T-helper 22 cell (primary cell): ENCODE measurements at regions not wholly inside any gene's neighbourhood (a gene's known extent, or its start where the extent isn't known, plus 50 kb on each side); places are given as distances from the start of the nearest gene placed in this dataset.

ENCODE experiments used
- DNase-seq: peaks from one replicate; pipeline ENCODE4 v3.0.0-alpha.2; 2020; ENCODE audit warnings: low read depth

- no peak for DNase-seq
These were observed 592.0 kb upstream of the KCNMB2 start for GRCh38 chr3:177944228-177944661.

GRCh38 chr3:177946048-177946447 lies 590.2 kb upstream of the KCNMB2 start:
- no peak for DNase-seq

- no peak for DNase-seq
These were observed 589.7 kb upstream of the KCNMB2 start for GRCh38 chr3:177946497-177946896.

GRCh38 chr3:177946936-177947335 lies 589.3 kb upstream of the KCNMB2 start:
- DNase-seq: no peak

DNA sequence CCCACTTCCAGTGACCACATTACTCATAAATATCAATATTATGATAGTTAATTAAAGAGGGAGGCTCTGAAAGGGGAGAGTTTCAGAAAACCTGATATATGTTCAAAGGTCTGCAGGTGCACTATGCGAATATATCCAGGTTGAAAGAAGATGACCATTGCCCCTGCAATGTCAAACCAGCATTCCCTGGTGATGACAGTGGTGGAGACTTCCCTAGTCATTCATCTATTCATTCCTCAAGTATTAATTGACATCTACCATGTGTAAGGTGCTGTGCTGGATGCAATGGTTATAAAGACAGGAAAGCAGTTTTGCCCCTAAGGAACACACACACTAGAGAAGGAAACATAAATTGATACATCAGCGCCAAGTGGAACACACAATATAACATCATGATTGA lies 588.3 kb upstream of the KCNMB2 start:
- DNase-seq: no peak

DNA sequence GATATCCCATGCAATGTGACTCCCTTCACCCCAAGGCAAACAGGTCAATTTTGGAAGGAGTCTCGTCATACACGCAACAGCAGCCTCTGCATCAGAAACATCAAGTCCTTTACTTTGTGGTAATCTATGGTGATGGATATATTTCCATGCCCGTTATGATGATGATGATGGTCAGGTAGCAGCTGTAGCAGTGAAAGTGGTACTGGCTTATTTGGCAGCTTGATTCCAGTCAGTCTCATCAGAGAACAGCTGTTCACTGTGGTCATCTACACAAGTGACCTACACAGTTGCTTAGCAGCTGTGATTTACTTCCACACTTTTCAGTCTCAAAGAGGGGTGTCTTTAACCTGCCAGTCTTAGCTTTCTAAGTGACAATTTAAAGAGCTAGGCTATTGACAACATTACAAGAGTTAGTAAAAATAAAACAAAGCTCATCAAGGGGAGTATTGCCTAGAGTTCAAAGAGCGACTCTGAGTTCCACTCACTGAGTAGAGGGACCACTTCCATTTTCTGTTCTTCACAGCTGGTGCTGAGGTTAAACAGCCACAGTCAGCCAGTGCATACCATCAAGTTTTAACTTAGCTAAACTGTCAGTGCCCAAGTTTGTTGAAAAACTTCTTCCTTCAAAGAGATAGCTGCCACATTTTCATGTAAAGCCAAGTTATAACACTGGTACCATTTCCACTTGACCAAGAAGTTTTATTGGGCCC lies 587.4 kb upstream of the KCNMB2 start:
- DNase-seq: no peak

- no peak for DNase-seq
These were observed 577.0 kb upstream of the KCNMB2 start for GRCh38 chr3:177959188-177959587.

DNA sequence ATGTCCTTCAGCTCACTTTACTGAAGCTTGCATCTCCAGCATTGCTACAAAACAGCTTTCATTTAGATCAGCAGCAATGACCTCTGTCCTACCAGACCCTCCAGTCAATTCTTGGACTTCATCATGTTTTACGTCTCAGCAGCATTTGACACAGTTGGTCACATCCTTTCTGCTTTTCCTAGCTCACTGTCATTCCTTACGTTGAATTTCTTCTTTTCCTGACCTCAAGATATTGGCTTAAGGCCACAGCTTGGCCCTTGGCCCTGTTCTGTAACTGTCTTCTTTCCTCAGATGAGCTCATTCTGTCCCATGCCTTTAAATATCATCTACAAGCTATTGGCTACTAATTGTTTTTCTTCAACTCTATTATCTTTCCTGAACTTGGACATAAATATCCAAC lies 576.2 kb upstream of the KCNMB2 start:
- no peak for DNase-seq

- DNase-seq: no peak
These were observed 575.5 kb upstream of the KCNMB2 start for GRCh38 chr3:177960722-177961121.

DNA sequence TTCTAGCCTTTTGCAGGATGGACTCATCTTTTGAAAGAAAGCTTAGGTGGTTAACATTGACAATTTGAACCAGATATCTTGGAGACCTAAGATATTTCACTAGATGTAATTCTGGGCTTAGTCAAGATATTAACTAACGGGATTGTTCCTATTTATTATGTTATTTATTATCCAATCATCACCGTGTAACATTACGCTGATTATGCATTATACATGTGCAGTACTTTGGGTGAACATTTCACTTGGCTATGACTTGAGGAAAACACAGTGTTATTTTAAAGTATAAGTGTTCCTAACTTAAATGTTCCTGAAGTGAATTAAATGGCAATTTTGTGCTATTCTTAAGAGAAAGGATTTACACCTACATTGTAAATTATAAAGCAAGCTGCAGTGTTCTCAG lies 574.5 kb upstream of the KCNMB2 start:
- no peak for DNase-seq

- DNase-seq: no peak
These were observed 569.7 kb upstream of the KCNMB2 start for GRCh38 chr3:177966493-177966892.

- DNase-seq: no peak
These were observed 567.3 kb upstream of the KCNMB2 start for GRCh38 chr3:177968891-177969290.

DNA sequence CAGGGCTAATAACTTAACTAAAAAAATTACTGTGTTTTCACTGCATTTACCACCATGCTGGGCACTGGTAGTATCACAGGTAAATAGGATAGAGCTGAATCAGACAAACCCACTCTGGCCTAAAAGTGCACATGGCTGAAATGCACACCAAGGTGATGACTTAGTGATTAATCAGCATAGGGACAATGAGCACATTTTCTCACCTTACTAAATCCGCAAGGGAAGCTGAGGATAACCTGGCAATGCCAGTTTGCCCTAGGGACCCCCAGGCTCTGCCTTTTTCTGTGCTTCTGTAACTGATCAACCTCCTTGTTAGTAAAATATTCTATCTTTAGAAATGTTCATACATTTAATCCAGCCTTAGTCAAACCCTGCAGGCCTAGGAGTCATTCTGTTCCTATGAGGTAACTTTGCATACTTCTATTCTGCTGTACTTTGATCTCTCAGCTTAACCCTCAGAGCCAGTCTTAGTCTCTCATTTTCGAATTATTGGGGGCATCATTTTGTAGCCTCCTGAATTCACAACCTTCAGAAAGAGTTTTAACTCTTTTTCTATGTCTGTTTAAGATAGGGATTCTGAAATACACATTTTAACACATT lies 562.9 kb upstream of the KCNMB2 start:
- DNase-seq: no peak

DNA sequence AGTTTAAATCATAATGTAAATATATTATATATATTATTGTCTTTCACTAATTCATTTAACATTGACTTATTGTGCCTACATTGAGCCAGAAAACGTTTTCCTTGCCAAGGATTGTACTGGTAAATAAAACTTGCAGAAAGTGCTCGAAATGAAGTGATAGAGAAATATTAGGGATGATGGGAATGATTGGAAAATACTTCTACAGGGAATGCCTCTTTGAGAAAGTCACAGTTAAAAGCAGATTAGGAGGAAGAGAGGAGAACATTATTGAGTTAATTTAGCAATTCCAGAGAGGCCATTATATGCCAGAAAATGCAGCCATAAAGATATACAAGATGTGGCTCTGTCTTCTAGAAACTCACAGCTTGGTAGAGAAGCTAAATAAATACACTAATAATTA lies 560.0 kb upstream of the KCNMB2 start:
- no peak for DNase-seq

DNA sequence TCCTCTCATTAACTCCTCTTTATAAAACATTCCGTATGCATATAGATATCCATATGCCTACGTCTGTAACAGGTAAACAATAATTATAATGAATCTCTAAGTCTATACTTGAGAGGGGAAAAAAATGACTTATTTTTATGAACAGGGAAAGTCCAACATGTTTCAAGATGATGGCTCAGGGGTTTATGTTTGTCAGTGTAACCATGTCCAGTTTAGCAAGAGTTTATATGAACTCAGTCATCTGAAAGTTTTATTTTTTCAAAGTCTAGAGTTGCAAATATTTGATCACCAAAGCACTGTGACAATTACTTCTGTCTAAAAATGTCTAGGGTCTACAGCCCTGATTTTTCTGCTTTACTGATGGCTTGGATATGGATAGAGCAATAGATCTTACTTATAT lies 559.4 kb upstream of the KCNMB2 start:
- DNase-seq: no peak

DNA sequence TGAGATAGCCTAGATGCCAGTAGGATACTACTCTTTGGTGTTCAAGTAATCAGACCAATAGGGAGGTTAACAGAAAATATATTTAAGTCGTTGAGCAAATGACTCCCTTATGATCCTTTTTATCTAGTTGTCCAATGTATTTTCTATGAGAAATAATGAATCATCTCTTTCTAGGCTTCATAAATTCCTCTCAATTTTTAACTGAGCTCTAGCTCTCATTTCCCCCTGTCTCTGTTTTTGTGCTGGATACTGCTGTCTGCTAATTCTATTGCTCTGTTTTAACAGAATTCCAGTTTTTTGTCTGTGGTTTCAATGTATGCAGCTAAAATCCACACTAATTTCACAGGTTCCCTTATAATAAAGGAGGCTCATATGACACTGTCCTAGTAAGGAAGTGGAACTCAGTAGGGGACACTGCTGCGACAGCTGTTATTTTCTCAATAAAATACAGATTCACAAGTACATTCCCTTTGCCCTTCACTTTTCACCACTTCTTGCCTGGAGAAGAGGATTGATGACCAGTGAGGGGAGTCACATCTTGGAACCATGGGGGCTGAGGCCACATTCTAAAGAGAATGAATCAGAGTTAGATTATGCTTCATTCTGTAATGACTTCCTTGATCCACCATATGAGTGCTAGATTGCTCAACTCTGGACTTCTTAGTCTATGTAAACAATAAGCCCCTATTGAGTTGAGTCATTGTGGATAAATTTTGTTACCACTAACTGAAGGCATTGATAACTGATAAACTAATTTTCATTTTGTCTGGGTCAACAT lies 558.7 kb upstream of the KCNMB2 start:
- no peak for DNase-seq

GRCh38 chr3:177978946-177979345 lies 557.3 kb upstream of the KCNMB2 start:
- no peak for DNase-seq

- no peak for DNase-seq
These were observed 556.5 kb upstream of the KCNMB2 start for GRCh38 chr3:177979703-177980102.

DNA sequence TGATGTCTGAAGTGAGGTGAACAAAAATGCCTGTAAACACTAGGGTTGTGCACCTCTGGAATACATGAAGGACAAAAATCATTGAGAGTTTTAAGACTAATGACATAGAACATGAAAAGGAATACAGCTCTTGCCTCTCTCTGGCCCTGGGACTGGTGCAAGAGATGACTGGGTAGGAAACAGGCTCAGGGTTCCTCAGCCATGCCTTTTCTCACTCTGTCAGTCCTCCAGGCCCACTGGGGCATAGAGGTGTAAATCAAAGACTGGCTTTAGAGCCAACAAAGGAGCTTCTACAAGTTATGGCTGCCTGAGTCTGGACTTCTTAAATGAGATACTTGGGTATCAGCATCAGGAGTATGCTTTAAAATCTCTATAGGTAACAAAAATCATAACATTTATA lies 554.7 kb upstream of the KCNMB2 start:
- DNase-seq: no peak

DNA sequence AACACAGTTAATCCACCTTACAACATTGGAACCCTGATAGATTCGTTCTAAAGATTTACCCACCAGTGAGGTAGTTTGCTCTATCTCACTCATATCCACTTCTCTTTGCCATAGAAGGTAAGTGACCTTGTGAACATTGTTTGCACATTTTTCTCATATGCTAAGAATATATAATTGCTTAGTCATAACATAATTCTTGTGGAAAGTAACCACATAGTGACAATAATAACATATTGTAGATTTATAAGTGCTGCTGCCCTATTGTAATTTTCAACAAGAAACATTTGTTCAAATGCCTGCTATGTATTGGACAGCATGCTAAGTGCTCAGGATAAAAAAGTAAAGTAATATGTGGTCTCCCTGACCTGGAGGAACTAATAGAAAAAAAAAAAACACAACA lies 554.2 kb upstream of the KCNMB2 start:
- DNase-seq: no peak

GRCh38 chr3:177983320-177983719 lies 552.9 kb upstream of the KCNMB2 start:
- DNase-seq: no peak

- no peak for DNase-seq
These were observed 543.0 kb upstream of the KCNMB2 start for GRCh38 chr3:177992993-177993970.
